HUES6 (cell line): ENCODE measurements at regions not wholly inside any gene's neighbourhood (a gene's known extent, or its start where the extent isn't known, plus 50 kb on each side); places are given as distances from the start of the nearest gene placed in this dataset.

Source experiments
- H3K27ac ChIP-seq: 2 replicates; pipeline ENCODE4 v1.7.0; 2013; ENCODE audit warnings: low read depth, mild to moderate bottlenecking, low read length, inconsistent platforms
- H3K27me3 ChIP-seq: 2 replicates; pipeline ENCODE4 v1.6.1; 2013; ENCODE audit warnings: low read length; ENCODE audit not compliant: control insufficient read depth, insufficient read depth
- H3K36me3 ChIP-seq: 2 replicates; pipeline ENCODE4 v1.6.1; 2013; ENCODE audit warnings: low read length; ENCODE audit not compliant: control insufficient read depth, insufficient read depth
- H3K4me1 ChIP-seq: 2 replicates; pipeline ENCODE4 v1.6.1; 2013; ENCODE audit warnings: low read length; ENCODE audit not compliant: control insufficient read depth, insufficient read depth
- H3K4me3 ChIP-seq: 2 replicates; pipeline ENCODE4 v1.5.1; 2013; ENCODE audit warnings: low read depth, low read length
- H3K9ac ChIP-seq: one replicate; pipeline ENCODE4 v1.6.1; 2013; ENCODE audit warnings: mild to moderate bottlenecking, low read length
- H3K9me3 ChIP-seq: 2 replicates; pipeline ENCODE4 v1.6.1; 2013; ENCODE audit warnings: low read depth, low read length; ENCODE audit not compliant: control insufficient read depth, insufficient read depth

GRCh38 chr12:20123465-20123864 is 244.9 kb upstream of the PDE3A start:
- H3K9me3 ChIP-seq, result no peaks in the 10 kb centered on the region
- H3K36me3 ChIP-seq, result no peaks in the 10 kb centered on the region
- no peak overlapping the region for H3K9ac ChIP-seq
- H3K4me1 ChIP-seq, result no peaks in the 10 kb centered on the region; the same call in 1 of the 2 replicates
- no peaks in the 10 kb centered on the region for H3K27me3 ChIP-seq
- no peak overlapping the region for H3K27ac ChIP-seq
- H3K4me3 ChIP-seq, result no peak overlapping the region

DNA sequence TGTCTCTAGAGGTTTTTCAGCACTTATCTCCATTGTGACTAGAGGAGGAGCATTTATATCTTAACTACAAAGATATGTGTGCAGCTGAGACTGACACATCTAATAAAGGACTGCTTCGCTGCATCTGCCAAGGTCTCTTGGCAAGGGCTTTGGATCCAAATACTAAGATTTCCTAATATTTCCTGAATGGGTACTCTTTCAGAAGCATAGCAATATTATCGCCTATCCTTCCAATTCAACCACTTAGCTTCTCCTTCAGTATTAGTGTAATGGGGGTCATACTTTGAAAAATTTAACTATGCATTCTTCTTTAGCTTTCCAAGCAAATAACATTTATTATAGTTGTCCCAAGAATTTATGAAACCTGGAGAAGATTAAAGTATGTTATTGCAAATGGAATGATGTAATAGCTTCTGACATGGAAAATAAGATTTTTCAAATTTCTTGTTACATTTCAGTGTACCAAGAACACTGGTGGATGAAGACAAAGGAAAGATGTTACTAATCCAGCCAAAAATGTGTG is 243.0 kb upstream of the PDE3A start:
- no peaks in the 10 kb centered on the region for H3K27me3 ChIP-seq
- H3K27ac ChIP-seq, result no peak overlapping the region

DNA sequence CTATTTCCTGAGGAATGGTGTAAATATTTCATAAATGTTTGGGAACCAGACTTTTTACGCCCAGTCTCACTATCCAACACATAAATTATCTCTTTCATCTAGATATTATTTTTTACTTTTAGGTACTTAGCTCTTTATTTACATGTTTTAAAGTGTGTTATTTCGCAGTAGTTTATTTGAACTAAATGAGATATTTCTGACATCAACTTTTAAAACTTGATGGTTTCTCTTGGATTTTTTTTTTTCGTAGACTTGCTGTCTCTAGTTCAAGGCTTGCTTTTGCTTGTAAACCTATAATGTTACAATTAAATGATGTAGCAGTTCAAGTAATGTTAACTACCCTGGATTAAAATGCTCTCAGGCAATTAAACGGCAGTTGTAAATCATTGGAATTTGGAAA is 241.7 kb upstream of the PDE3A start:
- no peaks in the 10 kb centered on the region for H3K36me3 ChIP-seq
- no peaks in the 10 kb centered on the region for H3K9me3 ChIP-seq
- no peaks in the 10 kb centered on the region; the same call in 1 of the 2 replicates for H3K4me1 ChIP-seq

More for the DNA sequence above, 243.0 kb upstream of the PDE3A start:
- no peaks in the 10 kb centered on the region for H3K9me3 ChIP-seq
- H3K4me3 ChIP-seq, result no peak overlapping the region
- no peaks in the 10 kb centered on the region; the same call in 1 of the 2 replicates for H3K4me1 ChIP-seq
- no peaks in the 10 kb centered on the region for H3K36me3 ChIP-seq
- no peak overlapping the region for H3K9ac ChIP-seq

DNA sequence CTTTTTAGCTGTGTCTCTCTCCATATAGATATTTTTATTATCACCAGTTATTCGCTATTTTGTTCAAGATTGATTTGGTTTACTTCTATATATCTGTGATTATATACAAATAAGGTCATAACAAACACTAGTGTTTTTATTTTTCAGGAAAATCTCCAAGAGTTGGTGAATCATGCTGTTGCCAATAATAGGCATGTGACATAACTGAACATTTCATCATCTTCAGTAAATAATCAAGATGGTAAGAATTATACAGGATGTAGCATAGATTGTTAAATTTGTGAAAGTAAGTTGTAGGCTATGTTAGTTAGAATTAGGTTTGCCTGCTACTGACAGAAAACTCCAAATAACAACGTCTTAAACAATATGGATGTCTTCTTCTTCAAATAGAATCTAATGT is 240.9 kb upstream of the PDE3A start:
- no peak overlapping the region for H3K27ac ChIP-seq
- no peaks in the 10 kb centered on the region for H3K4me1 ChIP-seq
- H3K9ac ChIP-seq, result no peak overlapping the region
- no peak overlapping the region for H3K4me3 ChIP-seq
- H3K27me3 ChIP-seq, result no peaks in the 10 kb centered on the region
- H3K36me3 ChIP-seq, result no peaks in the 10 kb centered on the region
- no peaks in the 10 kb centered on the region for H3K9me3 ChIP-seq

More for the DNA sequence above, 241.7 kb upstream of the PDE3A start:
- H3K9ac ChIP-seq, result no peak overlapping the region
- no peaks in the 10 kb centered on the region for H3K27me3 ChIP-seq
- no peak overlapping the region for H3K27ac ChIP-seq
- H3K4me3 ChIP-seq, result no peak overlapping the region

GRCh38 chr12:20128928-20129327 is 239.4 kb upstream of the PDE3A start:
- Histone ChIP-seq H3K9ac (no peak overlapping the region), H3K4me1 (no peaks in the 10 kb centered on the region), H3K27ac (no peak overlapping the region), H3K4me3 (no peak overlapping the region), H3K27me3 (no peaks in the 10 kb centered on the region), H3K36me3 (no peaks in the 10 kb centered on the region), H3K9me3 (no peaks in the 10 kb centered on the region)

- Histone ChIP-seq H3K9ac (no peak overlapping the region), H3K4me3 (no peak overlapping the region), H3K27ac (no peak overlapping the region), H3K27me3 (no peaks in the 10 kb centered on the region), H3K9me3 (no peaks in the 10 kb centered on the region), H3K36me3 (no peaks in the 10 kb centered on the region), H3K4me1 (no peaks in the 10 kb centered on the region)
These were observed 235.5 kb upstream of the PDE3A start for GRCh38 chr12:20132818-20133217.

DNA sequence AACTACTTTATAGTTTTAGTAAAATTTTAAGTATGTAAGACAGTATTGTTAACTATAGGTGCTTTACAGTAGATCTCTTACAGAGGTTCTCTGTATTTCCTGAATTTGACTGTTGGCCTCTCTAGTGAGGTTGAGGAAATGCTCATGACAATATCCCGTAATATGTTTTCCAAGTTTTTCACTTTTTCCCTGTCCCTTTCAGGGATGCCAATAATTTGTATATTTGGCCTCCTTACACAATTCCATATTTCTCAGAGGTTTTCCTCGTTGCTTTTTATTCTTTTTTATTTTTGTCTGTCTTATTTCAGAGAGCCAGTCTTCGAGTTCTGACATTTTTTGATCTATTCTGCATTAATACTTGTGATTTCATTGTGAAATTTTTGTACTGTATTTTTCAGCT is 233.7 kb upstream of the PDE3A start:
- H3K4me1 ChIP-seq, result no peaks in the 10 kb centered on the region
- no peaks in the 10 kb centered on the region for H3K27me3 ChIP-seq
- no peak overlapping the region for H3K9ac ChIP-seq
- H3K9me3 ChIP-seq, result no peaks in the 10 kb centered on the region
- H3K27ac ChIP-seq, result no peak overlapping the region
- H3K4me3 ChIP-seq, result no peak overlapping the region
- H3K36me3 ChIP-seq, result no peaks in the 10 kb centered on the region

GRCh38 chr12:20140751-20141150 is 227.6 kb upstream of the PDE3A start:
- Histone ChIP-seq H3K27ac (no peak overlapping the region), H3K27me3 (no peaks in the 10 kb centered on the region), H3K4me3 (no peak overlapping the region), H3K4me1 (no peaks in the 10 kb centered on the region), H3K36me3 (no peaks in the 10 kb centered on the region), H3K9me3 (no peaks in the 10 kb centered on the region), H3K9ac (no peak overlapping the region)

- Histone ChIP-seq H3K36me3 (no peaks in the 10 kb centered on the region), H3K27ac (no peak overlapping the region), H3K27me3 (no peaks in the 10 kb centered on the region), H3K4me1 (no peaks in the 10 kb centered on the region), H3K9me3 (no peaks in the 10 kb centered on the region), H3K4me3 (no peak overlapping the region), H3K9ac (no peak overlapping the region)
These were observed 226.0 kb upstream of the PDE3A start for GRCh38 chr12:20142316-20142715.

DNA sequence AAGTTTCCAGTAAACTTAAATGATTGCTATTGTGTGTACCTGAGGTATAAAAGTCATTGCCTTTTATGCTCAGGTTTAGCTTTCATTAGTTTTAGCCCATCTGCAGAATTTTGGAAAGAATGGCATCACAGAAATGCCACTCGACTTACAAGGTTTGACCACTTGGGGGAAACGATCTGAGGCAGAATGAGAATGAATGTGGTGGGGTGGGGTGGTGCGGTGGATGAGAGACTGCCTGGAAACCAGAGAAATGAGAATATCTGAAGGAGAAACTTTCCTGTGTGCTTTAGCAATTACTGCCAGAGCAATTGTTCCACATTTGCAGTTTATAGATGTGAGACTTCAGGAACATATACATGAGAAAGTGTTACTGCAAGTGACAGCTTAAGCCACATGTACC is 225.4 kb upstream of the PDE3A start:
- no peak overlapping the region for H3K27ac ChIP-seq
- no peak overlapping the region for H3K9ac ChIP-seq
- H3K9me3 ChIP-seq, result no peaks in the 10 kb centered on the region
- no peaks in the 10 kb centered on the region for H3K27me3 ChIP-seq
- no peak overlapping the region for H3K4me3 ChIP-seq
- no peaks in the 10 kb centered on the region for H3K36me3 ChIP-seq
- no peaks in the 10 kb centered on the region for H3K4me1 ChIP-seq

DNA sequence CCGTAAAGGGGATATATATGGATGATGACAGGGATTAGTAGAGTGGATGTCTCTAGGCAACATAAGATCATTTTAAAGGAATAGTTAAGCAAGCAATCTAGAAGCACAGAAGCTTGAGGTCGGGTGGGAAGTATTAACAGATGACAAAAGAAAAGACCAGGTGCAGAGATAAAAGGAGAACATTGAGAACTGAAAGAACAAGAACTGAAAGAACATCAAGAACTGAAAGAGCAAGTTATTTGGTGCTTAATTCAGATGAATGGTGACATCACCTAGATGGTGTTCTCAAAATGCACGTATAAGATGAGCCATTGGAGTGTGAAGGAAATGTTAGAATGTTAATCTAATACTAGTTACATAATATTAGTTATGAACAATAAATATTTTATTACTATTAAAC is 224.0 kb upstream of the PDE3A start:
- H3K4me3 ChIP-seq, result no peak overlapping the region
- no peaks in the 10 kb centered on the region for H3K4me1 ChIP-seq

DNA sequence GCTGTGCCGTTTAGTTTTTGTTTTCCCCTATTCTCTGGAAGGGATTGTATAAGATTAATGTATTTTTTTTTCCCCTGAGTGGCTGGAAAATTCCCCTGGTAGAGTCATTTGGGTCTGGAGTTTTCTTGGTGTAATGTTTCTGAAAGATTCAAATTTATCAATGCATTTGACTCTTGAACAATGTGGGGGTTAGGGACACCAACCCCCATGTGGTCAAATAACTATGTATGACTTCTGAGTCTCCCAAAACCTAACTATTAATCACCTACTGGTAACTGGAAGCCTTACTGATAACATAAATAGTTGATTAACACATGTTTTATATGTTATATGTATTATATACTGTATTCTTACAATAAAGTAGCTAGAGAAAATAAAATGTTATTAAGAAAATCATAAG is 220.1 kb upstream of the PDE3A start:
- peaks cover 4% of the 10 kb centered on the region; the same call in 1 of the 2 replicates for H3K4me1 ChIP-seq
- no peak overlapping the region for H3K27ac ChIP-seq

More for the DNA sequence above, 224.0 kb upstream of the PDE3A start:
- no peaks in the 10 kb centered on the region for H3K27me3 ChIP-seq
- no peak overlapping the region for H3K9ac ChIP-seq
- H3K36me3 ChIP-seq, result no peaks in the 10 kb centered on the region
- H3K27ac ChIP-seq, result no peak overlapping the region
- no peaks in the 10 kb centered on the region for H3K9me3 ChIP-seq

More for the DNA sequence above, 220.1 kb upstream of the PDE3A start:
- Histone ChIP-seq H3K9me3 (no peaks in the 10 kb centered on the region), H3K27me3 (no peaks in the 10 kb centered on the region), H3K36me3 (no peaks in the 10 kb centered on the region), H3K4me3 (no peak overlapping the region), H3K9ac (no peak overlapping the region)
